Lower lobe of right lung (tissue), 2 donors: ENCODE measurements at regions not wholly inside any gene's neighbourhood (a gene's known extent, or its start where the extent isn't known, plus 50 kb on each side); places are given as distances from the start of the nearest gene placed in this dataset.
"Not testable (repeated sequence)": the region's sequence is repeated elsewhere in the genome, so short reads cannot be mapped to it uniquely, and the experiment has no call there.

Experiments
- ATAC-seq, 2 donors: fragments of 200-7000 bp; cut with Tn5 transposase; one replicate each; pipeline ENCODE4 v1.9.1; 2020 to 2022; ENCODE audit warnings: mild to moderate bottlenecking in 2 of 2, moderate library complexity in 2 of 2
- DNase-seq: peaks from one replicate; pipeline ENCODE4 v3.0.0-alpha.2; 2020
- H3K27ac ChIP-seq: fragments of 200-600 bp; one replicate; pipeline ENCODE4 v1.8.0; 2022
- H3K27me3 ChIP-seq: fragments of 200-600 bp; one replicate; pipeline ENCODE4 v1.8.0; 2022; ENCODE audit warnings: low read depth
- H3K36me3 ChIP-seq: fragments of 200-600 bp; one replicate; pipeline ENCODE4 v1.8.0; 2022; ENCODE audit warnings: mild to moderate bottlenecking
- H3K4me1 ChIP-seq: fragments of 200-600 bp; one replicate; pipeline ENCODE4 v1.8.0; 2022
- H3K4me3 ChIP-seq: fragments of 200-600 bp; one replicate; pipeline ENCODE4 v1.8.0; 2022; ENCODE audit warnings: mild to moderate bottlenecking
- H3K9me3 ChIP-seq: fragments of 200-600 bp; one replicate; pipeline ENCODE4 v1.8.0; 2022
- intact Hi-C: fragments of 100-400 bp; cut with DNase I; formaldehyde crosslinking; loops from one replicate; pipeline ENCODE4 v1.11.0; 2022
- donor health status: DM: no; HTN: yes; CAD: no; lungs with severe emphysema.

GRCh38 chr1:121042882-121043281 is 141.3 kb downstream of the FAM72B start:
- H3K4me3 ChIP-seq, DNase-seq, H3K4me1 ChIP-seq, H3K36me3 ChIP-seq, H3K27me3 ChIP-seq, H3K9me3 ChIP-seq, intact Hi-C loops, H3K27ac ChIP-seq: not testable (repeated sequence)
- peak; percentile 53 to 59 for ATAC-seq

- DNase-seq, H3K4me3 ChIP-seq, H3K36me3 ChIP-seq, H3K27me3 ChIP-seq, H3K4me1 ChIP-seq, ATAC-seq, H3K27ac ChIP-seq, H3K9me3 ChIP-seq, intact Hi-C loops: not testable (repeated sequence)
Measured at GRCh38 chr1:121048293-121048752, 135.8 kb downstream of the FAM72B start.

- H3K4me3 ChIP-seq, result not testable (repeated sequence)
Measured at GRCh38 chr1:121048769-121049443, 135.2 kb downstream of the FAM72B start.

GRCh38 chr1:121050097-121050496 is 134.0 kb downstream of the FAM72B start:
- H3K27me3 ChIP-seq, intact Hi-C loops, H3K4me3 ChIP-seq, ATAC-seq, H3K27ac ChIP-seq, H3K36me3 ChIP-seq, H3K4me1 ChIP-seq, DNase-seq, H3K9me3 ChIP-seq: not testable (repeated sequence)

More at GRCh38 chr1:121048769-121049443, 135.2 kb downstream of the FAM72B start:
- ATAC-seq, H3K36me3 ChIP-seq, H3K9me3 ChIP-seq, intact Hi-C loops, H3K27me3 ChIP-seq, DNase-seq, H3K27ac ChIP-seq, H3K4me1 ChIP-seq: not testable (repeated sequence)

- H3K4me3 ChIP-seq, H3K4me1 ChIP-seq, intact Hi-C loops, H3K27me3 ChIP-seq, H3K36me3 ChIP-seq, H3K27ac ChIP-seq, H3K9me3 ChIP-seq: not testable (repeated sequence)
- peak; percentile 86 to 94 for ATAC-seq
- DNase-seq, result peak; percentile 47
Measured at GRCh38 chr1:121051161-121051790, 132.9 kb downstream of the FAM72B start.

GRCh38 chr1:121052081-121052660 is 132.0 kb downstream of the FAM72B start:
- ATAC-seq, result peak; percentile 42 to 64
- H3K9me3 ChIP-seq, DNase-seq, H3K27me3 ChIP-seq, intact Hi-C loops, H3K27ac ChIP-seq, H3K4me3 ChIP-seq, H3K4me1 ChIP-seq, H3K36me3 ChIP-seq: not testable (repeated sequence)

GRCh38 chr1:121054928-121055327 is 129.2 kb downstream of the FAM72B start:
- intact Hi-C loops, ATAC-seq, H3K4me3 ChIP-seq, H3K27me3 ChIP-seq, DNase-seq, H3K27ac ChIP-seq, H3K9me3 ChIP-seq, H3K36me3 ChIP-seq, H3K4me1 ChIP-seq: not testable (repeated sequence)

- H3K36me3 ChIP-seq, DNase-seq, H3K27ac ChIP-seq, H3K27me3 ChIP-seq, H3K4me3 ChIP-seq, intact Hi-C loops, H3K4me1 ChIP-seq, H3K9me3 ChIP-seq: not testable (repeated sequence)
- peak; percentile 37 to 82 for ATAC-seq
Measured at GRCh38 chr1:121066925-121067324, 117.2 kb downstream of the FAM72B start.

GRCh38 chr1:121068738-121069499 is 115.2 kb downstream of the FAM72B start:
- H3K27ac ChIP-seq, DNase-seq, H3K4me1 ChIP-seq, ATAC-seq, H3K9me3 ChIP-seq, H3K27me3 ChIP-seq, H3K4me3 ChIP-seq, intact Hi-C loops, H3K36me3 ChIP-seq: not testable (repeated sequence)

- intact Hi-C loops, H3K36me3 ChIP-seq, H3K9me3 ChIP-seq, H3K4me3 ChIP-seq, H3K27me3 ChIP-seq, DNase-seq, H3K27ac ChIP-seq, H3K4me1 ChIP-seq: not testable (repeated sequence)
- peak; percentile 35 to 60 for ATAC-seq
Measured at GRCh38 chr1:121073852-121074251, 110.3 kb downstream of the FAM72B start.

GRCh38 chr1:121075254-121075805 is 108.8 kb downstream of the FAM72B start:
- H3K27ac ChIP-seq, H3K4me3 ChIP-seq, H3K9me3 ChIP-seq, ATAC-seq, intact Hi-C loops, DNase-seq, H3K4me1 ChIP-seq, H3K36me3 ChIP-seq, H3K27me3 ChIP-seq: not testable (repeated sequence)

GRCh38 chr1:121076674-121077073 is 107.5 kb downstream of the FAM72B start:
- H3K36me3 ChIP-seq, H3K27ac ChIP-seq, H3K27me3 ChIP-seq, intact Hi-C loops, H3K4me3 ChIP-seq, H3K4me1 ChIP-seq, H3K9me3 ChIP-seq, DNase-seq: not testable (repeated sequence)
- peak; percentile 59 for ATAC-seq

- not testable (repeated sequence) for ATAC-seq, H3K4me1 ChIP-seq, H3K27ac ChIP-seq
Measured at GRCh38 chr1:121079655-121080054, 104.5 kb downstream of the FAM72B start.

More at GRCh38 chr1:121079655-121080054, 104.5 kb downstream of the FAM72B start:
- intact Hi-C loops, H3K9me3 ChIP-seq, DNase-seq, H3K27me3 ChIP-seq, H3K36me3 ChIP-seq, H3K4me3 ChIP-seq: not testable (repeated sequence)
